Gastroesophageal sphincter (tissue), 3 donors: ENCODE measurements at regions not wholly inside any gene's neighbourhood (a gene's known extent, or its start where the extent isn't known, plus 50 kb on each side); places are given as distances from the start of the nearest gene placed in this dataset.

ENCODE experiments used
- EP300 ChIP-seq: sonication (generic); formaldehyde crosslinking; IDR thresholded peaks from one replicate; pipeline ENCODE4 v1.6.1; 2017; ENCODE audit warnings: antibody characterized with exemption, mild to moderate bottlenecking
- POLR2A ChIP-seq, 2 donors: fragments of 450-650 bp; IDR thresholded peaks; one replicate each; pipeline ENCODE4 v1.6.1; 2017; ENCODE audit warnings: antibody characterized with exemption in 2 of 2, mild to moderate bottlenecking in 2 of 2, moderate library complexity in 1 of 2
- TF ChIP-seq, protein P1 (sequence below), 4 experiments: fragments of 200-600 bp in 2 of 4; fragments of 450-650 bp in 2 of 4; sonication (generic) in 1 of 4; IDR thresholded peaks; one replicate each; pipeline ENCODE4 v1.5.1; 2017 to 2019; ENCODE audit warnings: antibody characterized with exemption in 4 of 4, mild to moderate bottlenecking in 2 of 4, moderate library complexity in 2 of 4

GRCh38 chr9:87327575-87328125, 170.0 kb upstream of the DAPK1 start:
- TF ChIP-seq, protein P1, sequence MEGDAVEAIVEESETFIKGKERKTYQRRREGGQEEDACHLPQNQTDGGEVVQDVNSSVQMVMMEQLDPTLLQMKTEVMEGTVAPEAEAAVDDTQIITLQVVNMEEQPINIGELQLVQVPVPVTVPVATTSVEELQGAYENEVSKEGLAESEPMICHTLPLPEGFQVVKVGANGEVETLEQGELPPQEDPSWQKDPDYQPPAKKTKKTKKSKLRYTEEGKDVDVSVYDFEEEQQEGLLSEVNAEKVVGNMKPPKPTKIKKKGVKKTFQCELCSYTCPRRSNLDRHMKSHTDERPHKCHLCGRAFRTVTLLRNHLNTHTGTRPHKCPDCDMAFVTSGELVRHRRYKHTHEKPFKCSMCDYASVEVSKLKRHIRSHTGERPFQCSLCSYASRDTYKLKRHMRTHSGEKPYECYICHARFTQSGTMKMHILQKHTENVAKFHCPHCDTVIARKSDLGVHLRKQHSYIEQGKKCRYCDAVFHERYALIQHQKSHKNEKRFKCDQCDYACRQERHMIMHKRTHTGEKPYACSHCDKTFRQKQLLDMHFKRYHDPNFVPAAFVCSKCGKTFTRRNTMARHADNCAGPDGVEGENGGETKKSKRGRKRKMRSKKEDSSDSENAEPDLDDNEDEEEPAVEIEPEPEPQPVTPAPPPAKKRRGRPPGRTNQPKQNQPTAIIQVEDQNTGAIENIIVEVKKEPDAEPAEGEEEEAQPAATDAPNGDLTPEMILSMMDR (IDR thresholded peaks at IDR 0.05), result no peak
- TF ChIP-seq EP300 (no peak), POLR2A (IDR thresholded peaks at IDR 0.05) (no peak)
